ENCODE measurements at regions not wholly inside any gene's neighbourhood (a gene's known extent, or its start where the extent isn't known, plus 50 kb on each side); places are given as distances from the start of the nearest gene placed in this dataset.

GRCh38 chr6:157727629-157728182 lies 95.3 kb upstream of the SNX9 start (continued):
- TF ChIP-seq CHD7 (IDR thresholded peaks at IDR 0.05; ENCODE audit: insufficient replicate concordance, low read length), result no peak
- TF ChIP-seq FOSL1 (IDR thresholded peaks at IDR 0.05; ENCODE audit: insufficient read depth, low read depth, low read length), result no peak
- TF ChIP-seq KDM1A (IDR thresholded peaks at IDR 0.05; ENCODE audit: borderline replicate concordance, low read length), result no peak
- no peak for TF ChIP-seq MAFK (IDR thresholded peaks at IDR 0.05; ENCODE audit: low read depth, low read length)
